ENCODE measurements at regions not wholly inside any gene's neighbourhood (a gene's known extent, or its start where the extent isn't known, plus 50 kb on each side); places are given as distances from the start of the nearest gene placed in this dataset.
"Not testable (repeated sequence)": the region's sequence is repeated elsewhere in the genome, so short reads cannot be mapped to it uniquely, and the experiment has no call there.

DNA sequence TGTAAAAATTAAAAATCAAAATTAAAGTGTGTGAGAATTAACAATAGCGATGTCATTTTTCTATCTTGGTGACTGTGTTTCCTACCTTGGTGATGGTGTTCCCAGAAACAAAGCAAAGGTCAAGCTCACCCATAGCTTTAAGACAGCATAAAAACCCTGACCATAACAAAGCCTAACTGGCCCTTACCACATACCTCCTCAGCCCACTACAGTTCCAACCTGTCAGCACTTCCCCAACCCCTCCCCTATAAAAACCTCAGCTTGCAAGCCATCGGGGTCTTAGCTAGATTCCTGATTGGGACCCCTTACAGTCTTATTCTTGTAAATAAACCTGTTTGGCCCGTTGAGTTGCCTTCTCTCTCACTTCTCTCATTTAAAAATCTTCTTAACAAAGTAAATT, 484.4 kb upstream of the PCDH20 start:
- H3K36me3 ChIP-seq (ENCODE audit: insufficient read depth, low read length), result no peaks in the 10 kb centered on the region

DNA sequence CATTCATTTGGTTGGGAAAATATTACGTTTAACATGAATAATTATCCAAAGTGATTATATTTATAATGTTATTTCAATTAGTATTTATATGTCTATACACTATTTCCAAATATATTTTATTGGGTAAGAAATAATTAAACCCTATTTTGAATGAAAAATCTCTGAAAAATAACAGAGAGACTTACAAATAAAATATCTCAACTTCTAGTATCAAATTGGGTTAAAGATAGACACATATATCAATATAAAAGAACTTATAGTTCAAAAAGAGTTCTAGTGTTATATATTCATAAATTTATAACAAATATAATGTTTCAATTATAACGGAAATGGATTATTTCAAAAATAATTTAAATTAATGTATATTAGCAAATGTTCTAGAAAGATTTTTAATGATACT, 482.6 kb upstream of the PCDH20 start:
- Histone ChIP-seq H3K4me2 (ENCODE audit: low read length) (no peak overlapping the region), H3K9me3 (replicated peaks; ENCODE audit: low read length) (peaks cover 3% of the 10 kb centered on the region), H3K27me3 (ENCODE audit: control insufficient read depth, insufficient read depth, low read length) (no peaks in the 10 kb centered on the region), H3K4me1 (ENCODE audit: control insufficient read depth, insufficient read depth, low read length) (no peaks in the 10 kb centered on the region), H3K4me3 (ENCODE audit: low read length) (no peak overlapping the region), H3K9ac (ENCODE audit: low read depth, low read length) (no peak overlapping the region), H3K36me3 (ENCODE audit: insufficient read depth, low read length) (no peaks in the 10 kb centered on the region)

More for the DNA sequence above, 484.4 kb upstream of the PCDH20 start:
- no peak overlapping the region for H3K9ac ChIP-seq (ENCODE audit: low read depth, low read length)
- no peak overlapping the region for H3K4me3 ChIP-seq (ENCODE audit: low read length)
- H3K4me1 ChIP-seq (ENCODE audit: control insufficient read depth, insufficient read depth, low read length), result no peaks in the 10 kb centered on the region
- H3K9me3 ChIP-seq (replicated peaks; ENCODE audit: low read length), result no peaks in the 10 kb centered on the region
- H3K4me2 ChIP-seq (ENCODE audit: low read length), result no peak overlapping the region
- no peaks in the 10 kb centered on the region for H3K27me3 ChIP-seq (ENCODE audit: control insufficient read depth, insufficient read depth, low read length)

DNA sequence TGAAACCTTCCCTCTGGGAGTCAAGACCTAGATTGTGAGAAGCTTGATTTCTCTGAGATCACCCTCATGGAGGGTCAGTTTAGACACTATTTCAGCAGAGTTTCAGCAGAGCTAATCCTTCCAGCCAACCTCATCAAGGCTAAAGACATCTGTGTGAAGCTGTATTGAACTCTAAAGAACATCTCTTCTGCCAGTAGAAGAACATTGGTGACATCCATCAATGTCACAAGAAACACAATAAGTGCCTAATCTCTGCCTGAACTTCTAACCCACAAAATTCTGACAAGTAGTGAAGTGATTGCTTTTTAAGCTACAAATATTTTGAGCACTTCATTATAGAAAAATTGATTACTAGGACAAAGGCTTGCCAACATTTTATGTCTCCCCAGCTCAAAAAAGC, 475.8 kb upstream of the PCDH20 start:
- no peak overlapping the region for H3K9ac ChIP-seq (ENCODE audit: low read depth, low read length)
- H3K4me2 ChIP-seq (ENCODE audit: low read length), result no peak overlapping the region
- no peaks in the 10 kb centered on the region for H3K27me3 ChIP-seq (ENCODE audit: control insufficient read depth, insufficient read depth, low read length)
- no peaks in the 10 kb centered on the region for H3K36me3 ChIP-seq (ENCODE audit: insufficient read depth, low read length)
- no peak overlapping the region for H3K4me3 ChIP-seq (ENCODE audit: low read length)
- H3K4me1 ChIP-seq (ENCODE audit: control insufficient read depth, insufficient read depth, low read length), result no peaks in the 10 kb centered on the region
- H3K9me3 ChIP-seq (replicated peaks; ENCODE audit: low read length), result peaks cover 3% of the 10 kb centered on the region

DNA sequence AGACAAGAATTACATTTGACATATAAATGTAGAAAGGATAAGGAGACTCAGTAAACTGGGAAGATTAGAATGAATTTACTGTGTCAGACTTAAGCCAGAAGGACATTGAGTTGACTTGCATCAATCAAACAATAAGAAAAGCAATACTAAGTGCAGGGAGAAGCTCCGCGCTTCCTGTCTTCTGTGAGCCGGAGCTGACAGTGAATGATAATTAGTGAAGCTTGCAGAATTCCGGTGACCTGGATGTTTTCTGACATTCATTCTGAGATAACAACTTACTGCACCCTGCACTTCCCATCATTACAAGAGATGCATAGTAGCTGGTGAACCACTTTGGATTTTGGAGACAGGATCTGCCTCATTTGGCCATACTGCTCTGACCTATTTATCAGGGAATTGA, 469.2 kb upstream of the PCDH20 start:
- no peak overlapping the region for H3K4me2 ChIP-seq (ENCODE audit: low read length)
- H3K36me3 ChIP-seq (ENCODE audit: insufficient read depth, low read length), result no peaks in the 10 kb centered on the region
- no peaks in the 10 kb centered on the region for H3K27me3 ChIP-seq (ENCODE audit: control insufficient read depth, insufficient read depth, low read length)
- H3K9ac ChIP-seq (ENCODE audit: low read depth, low read length), result no peak overlapping the region
- H3K4me3 ChIP-seq (ENCODE audit: low read length), result no peak overlapping the region
- H3K9me3 ChIP-seq (replicated peaks; ENCODE audit: low read length), result no peaks in the 10 kb centered on the region
- H3K4me1 ChIP-seq (ENCODE audit: control insufficient read depth, insufficient read depth, low read length), result no peaks in the 10 kb centered on the region

DNA sequence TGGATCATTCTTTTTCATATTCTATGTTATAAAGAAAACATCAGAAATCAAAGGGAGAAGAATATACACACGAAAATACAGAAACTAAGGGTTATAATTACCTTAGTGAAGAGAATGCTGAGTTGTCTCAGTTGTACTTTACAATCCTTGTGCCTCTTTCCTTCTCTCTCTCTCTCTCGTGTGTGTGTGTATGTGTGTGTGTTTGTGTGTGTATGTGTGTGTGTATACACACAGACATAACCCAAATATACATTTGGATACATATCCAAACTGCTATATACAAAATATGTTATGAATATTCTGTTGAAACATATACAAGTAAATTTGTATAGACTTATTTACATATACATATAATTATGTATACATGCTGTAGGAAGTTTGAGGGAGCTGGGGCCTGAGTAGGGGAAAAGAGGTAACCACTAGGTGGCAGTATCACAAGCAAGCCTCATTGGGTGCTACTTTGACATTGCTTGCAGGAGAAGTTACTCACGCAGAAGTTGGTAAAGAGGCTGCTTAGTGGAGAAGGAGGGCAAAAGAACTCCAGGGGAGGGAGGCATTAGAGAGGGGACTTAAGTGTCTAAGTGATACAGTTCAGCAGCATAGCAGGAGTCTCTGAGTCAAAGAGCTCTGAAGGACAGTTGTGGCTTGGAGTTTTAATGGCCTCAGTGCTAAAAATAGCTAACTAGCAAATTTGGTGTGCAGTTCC, 465.1 kb upstream of the PCDH20 start:
- Histone ChIP-seq H3K4me2 (ENCODE audit: low read length) (no peak overlapping the region), H3K9ac (ENCODE audit: low read depth, low read length) (no peak overlapping the region), H3K4me1 (ENCODE audit: control insufficient read depth, insufficient read depth, low read length) (no peaks in the 10 kb centered on the region), H3K36me3 (ENCODE audit: insufficient read depth, low read length) (no peaks in the 10 kb centered on the region), H3K27me3 (ENCODE audit: control insufficient read depth, insufficient read depth, low read length) (no peaks in the 10 kb centered on the region), H3K9me3 (replicated peaks; ENCODE audit: low read length) (no peaks in the 10 kb centered on the region), H3K4me3 (ENCODE audit: low read length) (no peak overlapping the region)

DNA sequence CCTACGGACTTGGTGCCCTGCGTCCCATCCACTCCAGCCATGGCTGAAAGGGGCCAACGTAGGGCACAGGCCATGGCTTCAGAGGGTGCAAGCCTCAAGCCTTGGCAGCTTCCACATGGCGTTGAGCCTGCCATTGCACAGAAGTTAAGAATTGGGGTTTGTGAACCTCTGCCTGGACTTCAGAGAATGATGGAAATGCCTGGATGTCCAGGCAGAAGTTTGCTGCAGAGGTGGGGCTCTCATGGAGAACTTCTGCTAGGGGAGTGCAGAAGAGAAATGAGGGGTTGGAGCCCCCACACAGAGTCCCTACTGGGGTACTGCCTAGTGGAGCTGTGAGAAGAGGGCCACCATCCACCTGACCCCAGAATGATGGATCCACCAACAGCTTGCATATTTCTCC, 462.9 kb upstream of the PCDH20 start:
- not testable (repeated sequence) for H3K4me2 ChIP-seq (ENCODE audit: low read length); H3K9ac ChIP-seq (ENCODE audit: low read depth, low read length); H3K27me3 ChIP-seq (ENCODE audit: control insufficient read depth, insufficient read depth, low read length)

DNA sequence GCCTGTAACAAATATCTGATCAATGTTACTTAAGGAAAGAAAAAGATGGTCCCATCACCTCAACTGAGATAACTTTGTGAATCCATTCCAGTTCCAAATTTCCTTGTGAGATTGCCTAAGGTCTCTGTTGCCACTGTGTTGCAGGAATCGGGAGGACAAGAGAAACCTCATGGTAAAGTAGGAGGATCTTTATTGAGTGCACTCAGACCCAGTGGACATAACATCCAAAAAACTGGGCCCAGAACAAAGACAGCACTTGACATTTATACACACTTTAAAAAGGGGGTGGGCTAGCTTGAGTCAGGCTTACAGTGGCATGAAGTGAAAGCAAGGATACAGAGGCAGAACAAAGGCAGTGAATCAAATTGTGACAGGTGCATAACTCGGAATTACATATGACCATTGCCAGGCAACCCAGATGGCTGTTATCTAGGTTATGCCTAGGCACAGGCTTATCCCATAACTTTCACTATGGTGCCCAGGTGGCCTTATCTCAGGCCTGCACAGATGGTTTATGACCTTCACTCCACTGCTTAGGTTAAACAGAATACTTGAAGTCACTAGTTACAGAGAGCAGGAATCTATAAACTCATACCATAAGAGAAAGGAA, 459.4 kb upstream of the PCDH20 start:
- no peak overlapping the region for H3K4me2 ChIP-seq (ENCODE audit: low read length)

More for the DNA sequence above, 462.9 kb upstream of the PCDH20 start:
- not testable (repeated sequence) for H3K4me1 ChIP-seq (ENCODE audit: control insufficient read depth, insufficient read depth, low read length); H3K36me3 ChIP-seq (ENCODE audit: insufficient read depth, low read length); H3K4me3 ChIP-seq (ENCODE audit: low read length); H3K9me3 ChIP-seq (replicated peaks; ENCODE audit: low read length)

DNA sequence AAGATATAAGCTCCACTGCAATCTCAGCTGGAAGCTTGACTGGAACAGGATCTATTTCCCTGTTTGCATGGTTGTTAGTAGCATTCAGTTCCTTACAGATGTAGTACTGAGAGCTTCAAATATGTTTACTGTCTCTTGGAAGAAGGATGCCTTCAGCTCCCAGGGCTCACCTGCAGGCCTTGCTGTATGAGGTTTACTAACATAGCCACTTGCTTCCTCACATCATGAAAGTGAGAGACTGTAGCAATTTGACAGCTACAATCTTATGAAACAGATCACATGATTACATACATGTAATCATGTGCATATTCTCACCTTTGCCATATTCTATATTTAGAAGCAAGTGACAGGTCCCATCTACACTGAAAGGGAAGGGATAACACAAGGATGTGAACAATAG, 458.1 kb upstream of the PCDH20 start:
- no peak overlapping the region for H3K9ac ChIP-seq (ENCODE audit: low read depth, low read length)
- H3K4me1 ChIP-seq (ENCODE audit: control insufficient read depth, insufficient read depth, low read length), result no peaks in the 10 kb centered on the region
- H3K36me3 ChIP-seq (ENCODE audit: insufficient read depth, low read length), result no peaks in the 10 kb centered on the region
- H3K4me3 ChIP-seq (ENCODE audit: low read length), result no peak overlapping the region
- H3K4me2 ChIP-seq (ENCODE audit: low read length), result no peak overlapping the region
- H3K9me3 ChIP-seq (replicated peaks; ENCODE audit: low read length), result no peaks in the 10 kb centered on the region
- H3K27me3 ChIP-seq (ENCODE audit: control insufficient read depth, insufficient read depth, low read length), result no peaks in the 10 kb centered on the region

More for the DNA sequence above, 459.4 kb upstream of the PCDH20 start:
- no peaks in the 10 kb centered on the region for H3K27me3 ChIP-seq (ENCODE audit: control insufficient read depth, insufficient read depth, low read length)
- H3K4me1 ChIP-seq (ENCODE audit: control insufficient read depth, insufficient read depth, low read length), result no peaks in the 10 kb centered on the region
- no peaks in the 10 kb centered on the region for H3K36me3 ChIP-seq (ENCODE audit: insufficient read depth, low read length)
- no peak overlapping the region for H3K4me3 ChIP-seq (ENCODE audit: low read length)
- no peaks in the 10 kb centered on the region for H3K9me3 ChIP-seq (replicated peaks; ENCODE audit: low read length)
- no peak overlapping the region for H3K9ac ChIP-seq (ENCODE audit: low read depth, low read length)

DNA sequence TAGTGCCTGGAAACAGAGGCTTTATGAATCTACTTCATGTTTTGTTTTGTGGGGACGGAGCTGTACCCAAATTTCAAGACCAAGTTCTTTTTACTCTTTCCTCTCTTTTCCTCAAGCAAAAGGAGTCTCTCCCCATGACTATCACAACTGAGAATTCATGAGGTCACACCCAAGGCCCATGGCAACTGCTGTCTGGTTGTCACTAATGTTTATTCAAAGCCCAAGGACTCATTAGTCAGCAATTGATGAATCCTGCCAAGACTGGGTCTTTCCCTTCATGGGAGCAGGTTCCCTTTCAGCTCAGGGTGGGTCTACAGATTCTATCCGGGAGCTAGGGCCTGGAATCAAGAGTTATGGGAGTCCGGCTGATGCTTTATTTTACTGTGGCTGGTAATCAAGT, 441.5 kb upstream of the PCDH20 start:
- no peaks in the 10 kb centered on the region for H3K4me1 ChIP-seq (ENCODE audit: control insufficient read depth, insufficient read depth, low read length)
- H3K4me2 ChIP-seq (ENCODE audit: low read length), result no peak overlapping the region
- peaks cover 11% of the 10 kb centered on the region for H3K9me3 ChIP-seq (replicated peaks; ENCODE audit: low read length)
- no peaks in the 10 kb centered on the region for H3K36me3 ChIP-seq (ENCODE audit: insufficient read depth, low read length)
- no peak overlapping the region for H3K4me3 ChIP-seq (ENCODE audit: low read length)
- no peaks in the 10 kb centered on the region for H3K27me3 ChIP-seq (ENCODE audit: control insufficient read depth, insufficient read depth, low read length)
- no peak overlapping the region for H3K9ac ChIP-seq (ENCODE audit: low read depth, low read length)

DNA sequence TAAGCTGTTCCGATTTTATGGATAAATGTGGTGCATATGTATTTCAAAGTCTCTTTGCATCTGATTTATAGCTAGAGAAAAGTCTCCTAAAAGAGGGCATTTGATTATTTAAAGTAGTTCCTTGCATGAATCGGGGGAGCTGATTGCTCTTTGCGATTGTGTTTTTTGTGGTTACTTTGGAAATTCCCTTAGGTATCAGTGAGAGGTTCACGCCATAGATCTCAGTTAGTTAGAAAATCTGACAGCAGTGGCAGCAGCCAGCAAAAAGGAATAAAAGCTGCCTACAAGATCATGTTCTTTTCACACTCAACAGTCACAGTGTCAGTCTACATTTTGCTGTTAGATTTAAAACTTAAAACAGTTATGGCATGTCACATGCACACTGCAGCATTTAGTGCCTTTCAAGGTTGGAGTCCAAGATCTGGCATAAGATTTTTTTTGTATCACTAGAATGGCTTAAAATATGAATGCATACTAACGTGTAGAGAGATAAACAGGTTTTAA, 436.5 kb upstream of the PCDH20 start:
- no peak overlapping the region for H3K9ac ChIP-seq (ENCODE audit: low read depth, low read length)
- H3K4me1 ChIP-seq (ENCODE audit: control insufficient read depth, insufficient read depth, low read length), result no peaks in the 10 kb centered on the region
- no peaks in the 10 kb centered on the region for H3K36me3 ChIP-seq (ENCODE audit: insufficient read depth, low read length)
- no peak overlapping the region for H3K4me2 ChIP-seq (ENCODE audit: low read length)
- H3K4me3 ChIP-seq (ENCODE audit: low read length), result no peak overlapping the region
- no peaks in the 10 kb centered on the region for H3K9me3 ChIP-seq (replicated peaks; ENCODE audit: low read length)
- H3K27me3 ChIP-seq (ENCODE audit: control insufficient read depth, insufficient read depth, low read length), result no peaks in the 10 kb centered on the region

DNA sequence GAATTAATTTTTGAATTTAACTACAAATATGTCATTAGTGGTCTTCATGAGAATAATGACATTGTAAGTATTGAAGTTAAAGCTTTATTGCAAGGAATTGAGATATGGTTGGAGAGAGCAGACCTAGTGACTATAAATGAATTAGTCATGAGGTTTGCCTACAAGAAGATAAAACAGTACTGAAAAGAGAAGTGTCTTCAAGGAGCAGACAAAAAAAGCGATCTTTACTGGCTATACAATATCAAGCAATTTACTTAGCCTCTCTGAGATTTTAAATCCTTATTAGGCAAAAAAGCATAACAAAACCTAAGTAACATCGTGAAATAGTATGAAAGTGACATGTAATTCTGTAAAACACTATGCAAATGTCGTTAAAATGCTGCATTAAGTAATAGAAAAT, 435.1 kb upstream of the PCDH20 start:
- Histone ChIP-seq H3K4me2 (ENCODE audit: low read length) (no peak overlapping the region), H3K36me3 (ENCODE audit: insufficient read depth, low read length) (no peaks in the 10 kb centered on the region), H3K27me3 (ENCODE audit: control insufficient read depth, insufficient read depth, low read length) (no peaks in the 10 kb centered on the region)

DNA sequence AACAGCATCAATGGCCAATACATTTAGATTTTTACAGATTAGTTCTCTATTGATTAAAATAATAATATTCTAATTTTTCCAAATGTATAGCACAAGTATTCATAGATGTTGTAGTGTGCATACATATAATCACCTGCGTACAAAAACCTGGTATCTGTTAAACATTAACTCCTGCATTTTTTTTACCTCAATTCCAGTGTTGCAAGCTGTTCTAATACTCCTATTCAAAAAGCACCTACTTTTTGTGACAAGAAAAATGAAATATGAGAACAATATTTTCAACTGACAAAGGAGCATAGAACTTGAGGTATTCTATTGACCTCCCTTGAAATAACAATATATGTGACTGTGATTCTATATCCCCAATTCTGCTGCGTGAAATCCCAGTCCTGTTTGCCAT, 422.9 kb upstream of the PCDH20 start:
- Histone ChIP-seq H3K9me3 (replicated peaks; ENCODE audit: low read length) (no peaks in the 10 kb centered on the region), H3K4me1 (ENCODE audit: control insufficient read depth, insufficient read depth, low read length) (no peaks in the 10 kb centered on the region), H3K36me3 (ENCODE audit: insufficient read depth, low read length) (no peaks in the 10 kb centered on the region), H3K4me3 (ENCODE audit: low read length) (no peak overlapping the region), H3K27me3 (ENCODE audit: control insufficient read depth, insufficient read depth, low read length) (no peaks in the 10 kb centered on the region), H3K4me2 (ENCODE audit: low read length) (no peak overlapping the region), H3K9ac (ENCODE audit: low read depth, low read length) (no peak overlapping the region)

More for the DNA sequence above, 435.1 kb upstream of the PCDH20 start:
- H3K9ac ChIP-seq (ENCODE audit: low read depth, low read length), result no peak overlapping the region
- H3K9me3 ChIP-seq (replicated peaks; ENCODE audit: low read length), result no peaks in the 10 kb centered on the region
- no peak overlapping the region for H3K4me3 ChIP-seq (ENCODE audit: low read length)
- no peaks in the 10 kb centered on the region for H3K4me1 ChIP-seq (ENCODE audit: control insufficient read depth, insufficient read depth, low read length)

Data from skeletal muscle satellite cell (primary cell).